ENCODE measurements at regions not wholly inside any gene's neighbourhood (a gene's known extent, or its start where the extent isn't known, plus 50 kb on each side); places are given as distances from the start of the nearest gene placed in this dataset.

DNA sequence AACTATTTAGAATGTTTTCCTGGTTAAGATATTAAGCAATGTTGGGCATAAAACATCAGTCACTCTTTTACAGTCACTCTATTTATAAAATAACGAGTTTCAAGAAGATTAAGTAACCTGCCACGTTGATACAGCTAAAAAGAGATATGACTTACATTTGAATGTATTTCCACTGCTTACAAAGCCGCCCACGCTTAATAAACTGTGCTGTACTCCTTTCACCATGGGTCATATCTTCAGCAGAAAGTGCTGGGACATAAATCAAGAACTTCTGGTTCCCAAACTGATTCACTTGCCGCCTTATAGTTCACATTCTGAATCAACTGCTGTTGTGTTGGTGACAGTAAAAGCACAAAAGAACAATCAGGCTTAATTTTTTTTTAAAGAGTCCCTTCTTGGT, 666.7 kb downstream of the NCAM2 start:
- no peak for TF ChIP-seq SIN3A (IDR thresholded peaks at IDR 0.05; ENCODE audit: low read depth)
- no peak for TF ChIP-seq EZH2 (IDR thresholded peaks at IDR 0.05)
- TF ChIP-seq RAD21 (IDR thresholded peaks at IDR 0.05; ENCODE audit: low read depth): no peak
- TF ChIP-seq, protein P1, sequence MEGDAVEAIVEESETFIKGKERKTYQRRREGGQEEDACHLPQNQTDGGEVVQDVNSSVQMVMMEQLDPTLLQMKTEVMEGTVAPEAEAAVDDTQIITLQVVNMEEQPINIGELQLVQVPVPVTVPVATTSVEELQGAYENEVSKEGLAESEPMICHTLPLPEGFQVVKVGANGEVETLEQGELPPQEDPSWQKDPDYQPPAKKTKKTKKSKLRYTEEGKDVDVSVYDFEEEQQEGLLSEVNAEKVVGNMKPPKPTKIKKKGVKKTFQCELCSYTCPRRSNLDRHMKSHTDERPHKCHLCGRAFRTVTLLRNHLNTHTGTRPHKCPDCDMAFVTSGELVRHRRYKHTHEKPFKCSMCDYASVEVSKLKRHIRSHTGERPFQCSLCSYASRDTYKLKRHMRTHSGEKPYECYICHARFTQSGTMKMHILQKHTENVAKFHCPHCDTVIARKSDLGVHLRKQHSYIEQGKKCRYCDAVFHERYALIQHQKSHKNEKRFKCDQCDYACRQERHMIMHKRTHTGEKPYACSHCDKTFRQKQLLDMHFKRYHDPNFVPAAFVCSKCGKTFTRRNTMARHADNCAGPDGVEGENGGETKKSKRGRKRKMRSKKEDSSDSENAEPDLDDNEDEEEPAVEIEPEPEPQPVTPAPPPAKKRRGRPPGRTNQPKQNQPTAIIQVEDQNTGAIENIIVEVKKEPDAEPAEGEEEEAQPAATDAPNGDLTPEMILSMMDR (IDR thresholded peaks at IDR 0.05 in 2 of 3, conservative IDR thresholded peaks at IDR 0.05 in 1 of 3; ENCODE audit: borderline replicate concordance in 1 of 3, insufficient read depth in 1 of 3, low read depth in 2 of 3, low read length in 2 of 3): no peak

Measured in HCT116 (cell line).